Prostate gland (tissue), 2 donors: ENCODE measurements at regions not wholly inside any gene's neighbourhood (a gene's known extent, or its start where the extent isn't known, plus 50 kb on each side); places are given as distances from the start of the nearest gene placed in this dataset.

Experiments
- DNase-seq: peaks from one replicate; pipeline ENCODE4 v3.0.0-alpha.2; 2019; ENCODE audit warnings: low spot score
- H3K27ac ChIP-seq, 2 donors: fragments of 200-600 bp; sonication (generic); 2 replicates each; pipeline ENCODE4 v1.5.1; 2017 to 2019
- H3K27me3 ChIP-seq: fragments of 200-600 bp; sonication (generic); replicated peaks from 2 replicates; pipeline ENCODE4 v1.5.1; 2019; ENCODE audit not compliant: insufficient read depth
- H3K36me3 ChIP-seq, 2 donors: fragments of 200-600 bp; sonication (generic); 1 replicate in 1 of 2; 2 replicates in 1 of 2; pipeline versions ENCODE4 v1.5.1 to v1.8.1; 2017 to 2019
- H3K4me1 ChIP-seq: fragments of 200-600 bp; sonication (generic); replicated peaks from 2 replicates; pipeline ENCODE4 v1.5.1; 2019
- H3K4me3 ChIP-seq, 2 donors: fragments of 200-600 bp; sonication (generic); 2 replicates each; pipeline ENCODE4 v1.5.1; 2017 to 2019
- H3K9me3 ChIP-seq: fragments of 200-600 bp; sonication (generic); 2 replicates; pipeline ENCODE4 v1.5.1; 2017
- CTCF ChIP-seq, 4 experiments: fragments of 200-600 bp in 2 of 4; fragments of 450-650 bp in 2 of 4; sonication (generic) in 2 of 4; IDR thresholded peaks; 1 replicate in 3 of 4; 2 replicates in 1 of 4; pipeline ENCODE4 v1.5.1; 2016 to 2019; ENCODE audit warnings: antibody characterized with exemption in 4 of 4, mild to moderate bottlenecking in 2 of 4, moderate library complexity in 2 of 4
- POLR2A ChIP-seq: fragments of 450-650 bp; IDR thresholded peaks from one replicate; pipeline ENCODE4 v1.6.1; 2016; ENCODE audit warnings: antibody characterized with exemption, mild to moderate bottlenecking
- POLR2AphosphoS5 ChIP-seq: sonication (generic); formaldehyde crosslinking; IDR thresholded peaks from one replicate; pipeline ENCODE4 v1.6.1; 2017; ENCODE audit warnings: antibody characterized with exemption
- WGBS: methylation state at CpG from one replicate; pipeline ENCODE4 v1.1.5; 2018; 5-methylcytosine and 5-hydroxymethylcytosine counted together
- intact Hi-C: fragments of 100-400 bp; cut with DNase I; formaldehyde crosslinking; loops from one replicate; pipeline ENCODE4 v1.14.2; 2022

- intact Hi-C loops = no loop called here
- DNase-seq = no peak
- TF ChIP-seq POLR2AphosphoS5 (no peak), CTCF (IDR thresholded peaks at IDR 0.05) (no peak), POLR2A (no peak)
- 80% methylated on average over 4 of the region's 4 CpGs for WGBS
- no peaks in the 10 kb centered on the region for H3K9me3 ChIP-seq
- no peak overlapping the region for H3K4me3 ChIP-seq
- no peak overlapping the region for H3K27ac ChIP-seq
- H3K4me1 ChIP-seq = no peaks in the 10 kb centered on the region
- H3K36me3 ChIP-seq = no peaks in the 10 kb centered on the region
- no peaks in the 10 kb centered on the region for H3K27me3 ChIP-seq
Measured at GRCh38 chr5:109467058-109467457, 57.3 kb upstream of the PJA2 start.
